ENCODE measurements at regions not wholly inside any gene's neighbourhood (a gene's known extent, or its start where the extent isn't known, plus 50 kb on each side); places are given as distances from the start of the nearest gene placed in this dataset.
"Not testable (repeated sequence)": the region's sequence is repeated elsewhere in the genome, so short reads cannot be mapped to it uniquely, and the experiment has no call there.

GRCh38 chr2:88885275-88885674 lies 193.8 kb downstream of the RPIA start:
- peaks cover 0 to 7% (median 0%) of the 10 kb centered on the region in 3 donors for H3K27me3 ChIP-seq
- intact Hi-C loops (cut with DNase I; ENCODE audit: low total_unique reads), result no loop called here
- no peaks in the 10 kb centered on the region for H3K9me3 ChIP-seq
- no peak overlapping the region for H3K4me3 ChIP-seq
- 28 to 51% (median 34%) methylated on average over 3 of the region's 3 CpGs for WGBS, 5 donors
- DNase-seq, result no peak
- no peaks in the 10 kb centered on the region for H3K36me3 ChIP-seq
- TF ChIP-seq POLR2AphosphoS5 (IDR thresholded peaks at IDR 0.05) (no peak), POLR2A (IDR thresholded peaks at IDR 0.05) (no peak), EP300 (IDR thresholded peaks at IDR 0.05) (no peak), CTCF (IDR thresholded peaks at IDR 0.05) (no peak)
- peaks cover 0 to 5% (median 2%) of the 10 kb centered on the region in 4 donors for H3K4me1 ChIP-seq
- H3K27ac ChIP-seq, result no peak overlapping the region

GRCh38 chr2:88885679-88886416 lies 194.4 kb downstream of the RPIA start:
- 64 to 82% (median 71%) methylated on average over 11 of the region's 11 CpGs for WGBS, 5 donors

GRCh38 chr2:88887466-88887865 lies 196.0 kb downstream of the RPIA start:
- H3K27me3 ChIP-seq, result peaks cover 0 to 14% (median 0%) of the 10 kb centered on the region in 3 donors
- 67 to 84% (median 69%) methylated on average over 5 of the region's 5 CpGs for WGBS, 5 donors
- H3K9me3 ChIP-seq; H3K4me3 ChIP-seq; H3K36me3 ChIP-seq; DNase-seq; H3K4me1 ChIP-seq; H3K27ac ChIP-seq; intact Hi-C loops (cut with DNase I; ENCODE audit: low total_unique reads): not testable (repeated sequence)

More at GRCh38 chr2:88885679-88886416, 194.4 kb downstream of the RPIA start:
- no peak for DNase-seq
- intact Hi-C loops (cut with DNase I; ENCODE audit: low total_unique reads), result no loop called here
- TF ChIP-seq POLR2A (IDR thresholded peaks at IDR 0.05) (no peak), POLR2AphosphoS5 (IDR thresholded peaks at IDR 0.05) (no peak), EP300 (IDR thresholded peaks at IDR 0.05) (no peak), CTCF (IDR thresholded peaks at IDR 0.05) (no peak)
- Histone ChIP-seq H3K27me3 (peaks cover 0 to 11% (median 0%) of the 10 kb centered on the region in 3 donors), H3K4me1 (no peaks in the 10 kb centered on the region), H3K27ac (no peak overlapping the region), H3K36me3 (no peaks in the 10 kb centered on the region), H3K9me3 (no peaks in the 10 kb centered on the region), H3K4me3 (no peak overlapping the region)

GRCh38 chr2:88892207-88892606 lies 200.7 kb downstream of the RPIA start:
- Histone ChIP-seq H3K4me3 (no peak overlapping the region), H3K4me1 (no peaks in the 10 kb centered on the region), H3K9me3 (no peaks in the 10 kb centered on the region), H3K36me3 (no peaks in the 10 kb centered on the region), H3K27ac (no peak overlapping the region), H3K27me3 (peaks cover 0 to 19% (median 0%) of the 10 kb centered on the region in 3 donors)
- no peak for TF ChIP-seq CTCF (IDR thresholded peaks at IDR 0.05)
- TF ChIP-seq POLR2AphosphoS5 (IDR thresholded peaks at IDR 0.05), result no peak
- TF ChIP-seq POLR2A (IDR thresholded peaks at IDR 0.05), result no peak
- no peak for TF ChIP-seq EP300 (IDR thresholded peaks at IDR 0.05)
- 81 to 100% (median 90%) methylated on average over 1 of the region's 1 CpG for WGBS, 5 donors
- intact Hi-C loops (cut with DNase I; ENCODE audit: low total_unique reads), result no loop called here
- DNase-seq, result no peak

- Histone ChIP-seq H3K4me3 (no peak overlapping the region), H3K27me3 (peaks cover 0 to 19% (median 0%) of the 10 kb centered on the region in 3 donors), H3K9me3 (no peaks in the 10 kb centered on the region), H3K36me3 (no peaks in the 10 kb centered on the region), H3K4me1 (no peaks in the 10 kb centered on the region), H3K27ac (no peak overlapping the region)
- DNase-seq, result no peak
- intact Hi-C loops (cut with DNase I; ENCODE audit: low total_unique reads), result no loop called here
- TF ChIP-seq POLR2AphosphoS5 (IDR thresholded peaks at IDR 0.05) (no peak), POLR2A (IDR thresholded peaks at IDR 0.05) (no peak), CTCF (IDR thresholded peaks at IDR 0.05) (no peak), EP300 (IDR thresholded peaks at IDR 0.05) (no peak)
- WGBS, 5 donors, result 87 to 95% (median 93%) methylated on average over 4 of the region's 4 CpGs
These were observed 201.3 kb downstream of the RPIA start for GRCh38 chr2:88892788-88893187.
